Sigmoid colon (tissue), 4 donors: ENCODE measurements at regions not wholly inside any gene's neighbourhood (a gene's known extent, or its start where the extent isn't known, plus 50 kb on each side); places are given as distances from the start of the nearest gene placed in this dataset.

Source experiments
- CTCF ChIP-seq, 4 experiments: fragments of 450-650 bp in 3 of 4; fragments of 200-600 bp in 1 of 4; IDR thresholded peaks; one replicate each; pipeline ENCODE4 v1.5.1; 2016 to 2019; ENCODE audit warnings: antibody characterized with exemption in 4 of 4, mild to moderate bottlenecking in 3 of 4, moderate library complexity in 2 of 4
- POLR2AphosphoS5 ChIP-seq, 4 donors: sonication (generic); formaldehyde crosslinking; IDR thresholded peaks; one replicate each; pipeline ENCODE4 v1.6.1; 2017; ENCODE audit warnings: antibody characterized with exemption in 4 of 4

- TF ChIP-seq CTCF (IDR thresholded peaks at IDR 0.05): no peak
- no peak for TF ChIP-seq POLR2AphosphoS5 (IDR thresholded peaks at IDR 0.05)
Measured at GRCh38 chr11:17153757-17154156, 54.0 kb downstream of the PIK3C2A start.
